ENCODE measurements at regions not wholly inside any gene's neighbourhood (a gene's known extent, or its start where the extent isn't known, plus 50 kb on each side); places are given as distances from the start of the nearest gene placed in this dataset.
A peak's percentile ranks its signal among the peaks of the same experiment; 100 is the strongest.

- TF ChIP-seq, protein P1, sequence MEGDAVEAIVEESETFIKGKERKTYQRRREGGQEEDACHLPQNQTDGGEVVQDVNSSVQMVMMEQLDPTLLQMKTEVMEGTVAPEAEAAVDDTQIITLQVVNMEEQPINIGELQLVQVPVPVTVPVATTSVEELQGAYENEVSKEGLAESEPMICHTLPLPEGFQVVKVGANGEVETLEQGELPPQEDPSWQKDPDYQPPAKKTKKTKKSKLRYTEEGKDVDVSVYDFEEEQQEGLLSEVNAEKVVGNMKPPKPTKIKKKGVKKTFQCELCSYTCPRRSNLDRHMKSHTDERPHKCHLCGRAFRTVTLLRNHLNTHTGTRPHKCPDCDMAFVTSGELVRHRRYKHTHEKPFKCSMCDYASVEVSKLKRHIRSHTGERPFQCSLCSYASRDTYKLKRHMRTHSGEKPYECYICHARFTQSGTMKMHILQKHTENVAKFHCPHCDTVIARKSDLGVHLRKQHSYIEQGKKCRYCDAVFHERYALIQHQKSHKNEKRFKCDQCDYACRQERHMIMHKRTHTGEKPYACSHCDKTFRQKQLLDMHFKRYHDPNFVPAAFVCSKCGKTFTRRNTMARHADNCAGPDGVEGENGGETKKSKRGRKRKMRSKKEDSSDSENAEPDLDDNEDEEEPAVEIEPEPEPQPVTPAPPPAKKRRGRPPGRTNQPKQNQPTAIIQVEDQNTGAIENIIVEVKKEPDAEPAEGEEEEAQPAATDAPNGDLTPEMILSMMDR (IDR thresholded peaks at IDR 0.05) = no peak
- intact Hi-C loops (cut with DNase I) = no loop called here
- Histone ChIP-seq H3K27me3 (no peaks in the 10 kb centered on the region), H3K36me3 (no peaks in the 10 kb centered on the region), H3K4me1 (peaks cover 10% of the 10 kb centered on the region), H3K4me3 (no peak overlapping the region), H3K27ac (no peak overlapping the region), H3K9me3 (no peaks in the 10 kb centered on the region)
- no peak for DNase-seq
- ATAC-seq = no peak
These were observed 130.2 kb upstream of the C1QTNF9B start for GRCh38 chr13:24027494-24027893.

DNA sequence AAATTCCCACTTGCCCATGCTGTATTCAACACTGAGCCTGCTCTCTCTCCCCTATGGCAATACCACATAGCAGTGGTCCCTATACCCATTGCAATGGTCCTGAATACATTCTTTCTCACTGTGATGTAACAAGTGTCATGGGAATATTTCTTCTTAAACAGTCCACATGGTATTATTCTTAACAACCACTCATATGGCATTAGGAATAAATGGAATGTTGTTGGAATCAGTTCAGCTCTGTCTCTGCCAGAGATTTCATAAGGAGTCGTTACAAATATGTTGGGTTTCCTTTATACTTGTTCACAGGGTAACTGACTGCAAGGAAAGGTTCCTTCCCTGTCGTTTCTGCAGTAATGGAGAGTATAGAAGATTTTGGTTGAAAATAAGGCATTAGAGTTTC is 128.3 kb upstream of the SPATA13 start:
- H3K4me1 ChIP-seq = peaks cover 28% of the 10 kb centered on the region
- no peaks in the 10 kb centered on the region for H3K27me3 ChIP-seq
- no peak overlapping the region for H3K4me3 ChIP-seq
- ATAC-seq (peak; percentile 61), DNase-seq (no peak)
- TF ChIP-seq, protein P1 (IDR thresholded peaks at IDR 0.05) = no peak
- no peaks in the 10 kb centered on the region for H3K9me3 ChIP-seq
- intact Hi-C loops (cut with DNase I) = no loop called here
- no peaks in the 10 kb centered on the region for H3K36me3 ChIP-seq
- H3K27ac ChIP-seq = peak overlapping the region; percentile 74

DNA sequence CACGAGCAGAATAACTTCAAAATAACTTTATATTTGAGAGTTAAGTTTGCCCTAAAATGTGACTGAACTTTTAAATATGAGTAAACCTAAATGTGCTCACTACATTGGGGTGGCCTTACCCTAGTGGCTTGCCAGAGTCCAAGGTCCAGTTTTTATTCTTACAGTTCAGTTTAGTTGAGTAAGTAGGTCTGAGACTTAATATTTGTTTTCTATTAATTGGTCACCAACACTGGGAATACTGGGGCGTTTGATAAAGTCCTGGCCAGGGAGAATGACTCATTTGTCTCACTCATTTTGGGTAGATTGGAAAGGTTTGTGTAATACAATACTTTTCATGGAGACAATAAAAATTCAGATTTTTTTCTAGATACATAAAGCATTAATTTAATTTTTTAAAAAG is 127.8 kb upstream of the SPATA13 start:
- Histone ChIP-seq H3K36me3 (no peaks in the 10 kb centered on the region), H3K9me3 (no peaks in the 10 kb centered on the region), H3K27me3 (no peaks in the 10 kb centered on the region), H3K27ac (peak overlapping the region; percentile 74), H3K4me1 (peaks cover 28% of the 10 kb centered on the region), H3K4me3 (no peak overlapping the region)
- DNase-seq (no peak), ATAC-seq (no peak)
- intact Hi-C loops (cut with DNase I) = no loop called here
- TF ChIP-seq, protein P1 (IDR thresholded peaks at IDR 0.05) = no peak

DNA sequence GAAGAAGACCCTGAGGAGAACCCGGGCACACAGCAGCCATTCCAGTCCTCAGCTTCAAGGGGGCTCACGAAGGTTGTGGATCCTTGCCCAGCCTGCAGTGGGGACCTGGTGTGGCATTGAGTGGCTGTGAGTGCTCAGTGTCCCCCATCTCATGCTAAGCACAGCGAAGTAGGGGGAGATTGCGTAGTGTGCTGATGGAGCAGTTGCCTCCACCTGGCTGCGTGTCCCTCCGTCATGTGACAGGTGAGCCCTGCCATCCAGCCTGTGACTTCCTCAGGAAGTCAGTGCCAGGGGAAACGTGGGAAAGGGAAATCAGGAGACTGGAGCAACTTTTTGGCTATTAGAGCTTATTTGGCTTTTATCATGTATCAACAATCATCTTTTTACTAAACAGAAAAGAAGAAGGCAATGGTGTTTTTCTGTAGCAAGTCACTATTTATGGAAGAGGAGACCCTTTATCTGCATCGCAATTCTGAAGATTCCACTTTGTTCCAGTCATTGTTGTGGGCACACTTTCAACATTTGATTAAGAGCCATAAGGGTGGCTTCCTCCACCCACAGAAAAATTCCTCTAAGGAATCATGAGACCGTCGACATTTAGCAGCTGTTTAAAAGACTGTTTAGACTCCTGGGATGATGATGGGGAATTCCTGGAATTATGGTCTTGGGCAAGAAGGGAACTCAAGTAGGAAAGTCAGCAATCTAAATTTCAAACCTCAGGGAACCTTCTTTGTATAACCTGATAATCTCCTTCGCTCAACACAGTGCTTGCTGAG is 126.8 kb upstream of the SPATA13 start:
- Histone ChIP-seq H3K9me3 (no peaks in the 10 kb centered on the region), H3K4me3 (no peak overlapping the region), H3K4me1 (peaks cover 28% of the 10 kb centered on the region), H3K27me3 (no peaks in the 10 kb centered on the region), H3K27ac (peak overlapping the region; percentile 74), H3K36me3 (no peaks in the 10 kb centered on the region)
- ATAC-seq (peak; percentile 35), DNase-seq (no peak)
- TF ChIP-seq, protein P1 (IDR thresholded peaks at IDR 0.05) = no peak
- intact Hi-C loops (cut with DNase I) = no loop called here

- H3K27ac ChIP-seq = peak overlapping the region; percentile 25
- no peaks in the 10 kb centered on the region for H3K36me3 ChIP-seq
- no peaks in the 10 kb centered on the region for H3K27me3 ChIP-seq
- H3K9me3 ChIP-seq = no peaks in the 10 kb centered on the region
- peaks cover 28% of the 10 kb centered on the region for H3K4me1 ChIP-seq
- H3K4me3 ChIP-seq = no peak overlapping the region
- ATAC-seq (no peak), DNase-seq (no peak)
- intact Hi-C loops (cut with DNase I) = no loop called here
- TF ChIP-seq, protein P1 (IDR thresholded peaks at IDR 0.05) = no peak
These were observed 125.1 kb upstream of the SPATA13 start for GRCh38 chr13:24035411-24035810.

All from upper lobe of right lung (tissue), 1 donor.